HG02642 (cell line): ENCODE measurements at regions not wholly inside any gene's neighbourhood (a gene's known extent, or its start where the extent isn't known, plus 50 kb on each side); places are given as distances from the start of the nearest gene placed in this dataset.

ENCODE experiments used
- ATAC-seq: cut with Tn5 transposase; IDR thresholded peaks from one replicate; pipeline ENCODE4 v1.9.1; 2021; ENCODE audit warnings: mild to moderate bottlenecking; ENCODE audit not compliant: unreplicated experiment, poor library complexity

- ATAC-seq: no peak
These were observed 81.8 kb upstream of the SHANK2 start for GRCh38 chr11:71334191-71334590.

- ATAC-seq: no peak
These were observed 81.1 kb upstream of the SHANK2 start for GRCh38 chr11:71333473-71333872.

GRCh38 chr11:71332447-71332846, 80.1 kb upstream of the SHANK2 start:
- ATAC-seq: no peak

GRCh38 chr11:71332046-71332445, 79.7 kb upstream of the SHANK2 start:
- ATAC-seq: no peak

GRCh38 chr11:71331631-71332030, 79.3 kb upstream of the SHANK2 start:
- ATAC-seq: no peak

- ATAC-seq: no peak
These were observed 78.6 kb upstream of the SHANK2 start for GRCh38 chr11:71330996-71331395.

- ATAC-seq: no peak
These were observed 78.0 kb upstream of the SHANK2 start for GRCh38 chr11:71330349-71330748.

- no peak for ATAC-seq
These were observed 77.4 kb upstream of the SHANK2 start for GRCh38 chr11:71329786-71330185.

- ATAC-seq: no peak
These were observed 76.8 kb upstream of the SHANK2 start for GRCh38 chr11:71329165-71329510.

GRCh38 chr11:71327156-71328085, 75.0 kb upstream of the SHANK2 start:
- ATAC-seq: no peak

- ATAC-seq: no peak
These were observed 74.1 kb upstream of the SHANK2 start for GRCh38 chr11:71326328-71326940.

GRCh38 chr11:71325418-71326327, 73.3 kb upstream of the SHANK2 start:
- no peak for ATAC-seq

GRCh38 chr11:71324788-71325417, 72.5 kb upstream of the SHANK2 start:
- no peak for ATAC-seq

- ATAC-seq: no peak
These were observed 71.6 kb upstream of the SHANK2 start for GRCh38 chr11:71323876-71324526.

GRCh38 chr11:71322861-71323582, 70.6 kb upstream of the SHANK2 start:
- no peak for ATAC-seq

- ATAC-seq: no peak
These were observed 69.9 kb upstream of the SHANK2 start for GRCh38 chr11:71322192-71322735.

GRCh38 chr11:71321433-71322191, 69.2 kb upstream of the SHANK2 start:
- ATAC-seq: no peak

GRCh38 chr11:71316701-71317100, 64.3 kb upstream of the SHANK2 start:
- ATAC-seq: no peak
